CD14-positive monocyte (primary cell): ENCODE measurements at regions not wholly inside any gene's neighbourhood (a gene's known extent, or its start where the extent isn't known, plus 50 kb on each side); places are given as distances from the start of the nearest gene placed in this dataset.

Source experiments
- DNase-seq, 3 donors: peaks; one replicate each; pipeline ENCODE4 v3.0.0-alpha.2; 2011 to 2022
- H2AFZ ChIP-seq: 2 replicates; pipeline ENCODE4 v1.6.0; 2012; ENCODE audit warnings: mild to moderate bottlenecking, low read depth, low read length, inconsistent platforms; ENCODE audit not compliant: insufficient read depth, poor library complexity, severe bottlenecking
- H3K27ac ChIP-seq, 2 donors: 1 replicate in 1 of 2; 2 replicates in 1 of 2; pipeline ENCODE4 v1.5.1; 2012 to 2013; ENCODE audit warnings: low read length in 2 of 2, control low read depth in 1 of 2, inconsistent platforms in 1 of 2, low read depth in 1 of 2, mild to moderate bottlenecking in 1 of 2
- H3K27me3 ChIP-seq, 2 donors: one replicate each; pipeline versions ENCODE4 v1.6.0 to v1.6.1; 2011 to 2013; ENCODE audit warnings: low read length in 2 of 2; ENCODE audit not compliant: control insufficient read depth in 2 of 2, insufficient read depth in 2 of 2
- H3K36me3 ChIP-seq, 2 donors: replicated peaks in 1 of 2; 1 replicate in 1 of 2; 2 replicates in 1 of 2; pipeline versions ENCODE4 v1.5.1 to v1.6.1; 2012 to 2013; ENCODE audit warnings: low read length in 2 of 2, control low read depth in 1 of 2, inconsistent platforms in 1 of 2, mild to moderate bottlenecking in 1 of 2; ENCODE audit not compliant: insufficient read depth in 2 of 2, control insufficient read depth in 1 of 2
- H3K4me1 ChIP-seq, 2 donors: 1 replicate in 1 of 2; 2 replicates in 1 of 2; pipeline versions ENCODE4 v1.5.1 to v1.6.1; 2012 to 2013; ENCODE audit warnings: low read length in 2 of 2, control low read depth in 1 of 2, inconsistent platforms in 1 of 2, mild to moderate bottlenecking in 1 of 2, moderate library complexity in 1 of 2; ENCODE audit not compliant: insufficient read depth in 2 of 2, control insufficient read depth in 1 of 2
- H3K4me2 ChIP-seq: replicated peaks from 2 replicates; pipeline ENCODE3; 2012; ENCODE audit warnings: low read length, moderate library complexity, mild to moderate bottlenecking; ENCODE audit not compliant: poor library complexity, severe bottlenecking; ENCODE audit errors: extremely low read depth
- H3K4me3 ChIP-seq, 3 experiments: fragments of 200-600 bp in 1 of 3; sonication (generic) in 1 of 3; replicated peaks in 1 of 3; 1 replicate in 2 of 3; 2 replicates in 1 of 3; pipeline ENCODE4 v1.5.1; 2011 to 2013; ENCODE audit warnings: low read length in 3 of 3, mild to moderate bottlenecking in 3 of 3, control low read depth in 2 of 3, low read depth in 2 of 3, inconsistent platforms in 1 of 3, moderate library complexity in 1 of 3
- H3K79me2 ChIP-seq: 2 replicates; pipeline ENCODE4 v1.6.0; 2012; ENCODE audit warnings: mild to moderate bottlenecking, control low read depth, inconsistent platforms, low read length, moderate library complexity; ENCODE audit not compliant: insufficient read depth
- H3K9ac ChIP-seq: 2 replicates; pipeline ENCODE4 v1.6.0; 2017; ENCODE audit warnings: low read length, mild to moderate bottlenecking; ENCODE audit not compliant: insufficient read depth, poor library complexity, severe bottlenecking
- H3K9me3 ChIP-seq, 2 donors: replicated peaks in 1 of 2; 1 replicate in 1 of 2; 2 replicates in 1 of 2; pipeline versions ENCODE4 v1.5.1 to v1.6.1; 2012 to 2013; ENCODE audit warnings: low read length in 2 of 2, control low read depth in 1 of 2; ENCODE audit not compliant: control insufficient read depth in 1 of 2, insufficient read depth in 1 of 2
- H4K20me1 ChIP-seq: 2 replicates; pipeline ENCODE4 v1.6.0; 2012; ENCODE audit warnings: mild to moderate bottlenecking, low read length, control low read depth, moderate library complexity; ENCODE audit not compliant: insufficient read depth
- H3K27ac Mint-ChIP-seq, 7 donors: one replicate each; pipeline ENCODE4 v1.8.0; 2020; ENCODE audit warnings: mild to moderate bottlenecking in 7 of 7, mixed read lengths in 7 of 7, moderate library complexity in 6 of 7, inconsistent platforms in 2 of 7
- H3K27me3 Mint-ChIP-seq, 3 donors: one replicate each; pipeline ENCODE4 v1.8.0; 2021 to 2022; ENCODE audit warnings: low read depth in 3 of 3, mild to moderate bottlenecking in 3 of 3, mixed read lengths in 3 of 3, moderate library complexity in 3 of 3, inconsistent platforms in 1 of 3
- H3K36me3 Mint-ChIP-seq, 2 donors: one replicate each; pipeline ENCODE4 v1.8.0; 2020; ENCODE audit warnings: mixed read lengths in 2 of 2, inconsistent platforms in 1 of 2, mild to moderate bottlenecking in 1 of 2
- H3K4me1 Mint-ChIP-seq: one replicate; pipeline ENCODE4 v1.8.0; 2020; ENCODE audit warnings: mild to moderate bottlenecking, mixed read lengths
- H3K4me3 Mint-ChIP-seq, 2 donors: one replicate each; pipeline ENCODE4 v1.8.0; 2020; ENCODE audit warnings: mild to moderate bottlenecking in 2 of 2, mixed read lengths in 2 of 2, moderate library complexity in 1 of 2
- H3K9me3 Mint-ChIP-seq, 7 donors: one replicate each; pipeline ENCODE4 v1.8.0; 2020 to 2022; ENCODE audit warnings: mixed read lengths in 7 of 7, mild to moderate bottlenecking in 6 of 7, moderate library complexity in 6 of 7, inconsistent platforms in 2 of 7
- whole genome bisulfite sequencing: methylation state at CpG from one replicate; pipeline ENCODE4 v1.1.5; 2013; ENCODE audit warnings: missing lambda C conversion rate; ENCODE audit not compliant: insufficient coverage; 5-methylcytosine and 5-hydroxymethylcytosine counted together
- intact Hi-C, 2 donors: fragments of 100-400 bp; cut with micrococcal nuclease; formaldehyde crosslinking; loops; one replicate each; pipeline versions ENCODE4 v1.15.0 to v1.15.1; 2023
- TF ChIP-seq, protein P1 (sequence below): fragments of 200-600 bp; IDR thresholded peaks from one replicate; pipeline ENCODE4 v1.8.0; 2022; ENCODE audit warnings: antibody characterized with exemption, mild to moderate bottlenecking

DNA sequence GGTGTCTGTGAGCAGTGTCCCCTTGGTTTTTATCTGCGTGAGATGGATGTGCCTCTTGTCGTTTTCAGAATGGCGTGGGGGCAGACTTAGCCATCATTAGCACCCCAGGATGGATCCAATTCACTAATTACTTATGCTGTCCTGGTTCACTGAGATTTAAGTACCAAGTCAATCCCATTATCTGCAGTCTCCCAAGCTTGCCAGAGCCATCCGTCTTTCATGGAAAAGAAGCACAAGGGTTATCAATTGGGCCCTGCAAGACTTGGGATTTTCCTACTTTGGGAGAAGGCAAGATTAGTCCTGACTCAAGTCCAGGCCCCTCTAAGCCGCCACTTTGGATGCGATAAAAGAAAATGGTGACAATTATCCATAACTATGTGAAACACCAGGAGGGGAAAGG is 404.0 kb downstream of the TMEM182 start:
- H2AFZ ChIP-seq: no peak overlapping the region
- no peaks in the 10 kb centered on the region for H3K9me3 ChIP-seq
- Mint-ChIP-seq H3K27me3 (peaks cover 0 to 3% (median 0%) of the 10 kb centered on the region in 3 donors), H3K27ac (no peak overlapping the region), H3K36me3 (no peaks in the 10 kb centered on the region), H3K4me3 (no peak overlapping the region), H3K9me3 (no peaks in the 10 kb centered on the region), H3K4me1 (no peaks in the 10 kb centered on the region)
- no peaks in the 10 kb centered on the region for H3K27me3 ChIP-seq
- no peak overlapping the region for H3K27ac ChIP-seq
- H3K9ac ChIP-seq: no peak overlapping the region
- H4K20me1 ChIP-seq: no peaks in the 10 kb centered on the region
- H3K4me3 ChIP-seq: no peak overlapping the region
- no peaks in the 10 kb centered on the region for H3K36me3 ChIP-seq
- intact Hi-C loops: loop anchor here in 1 of 2 donors (10.0 kb wide), 1 partner anchor 1709 kb away; no protein-coding TSS in a partner anchor
- H3K79me2 ChIP-seq: no peaks in the 10 kb centered on the region
- H3K4me1 ChIP-seq: no peaks in the 10 kb centered on the region
- TF ChIP-seq, protein P1, sequence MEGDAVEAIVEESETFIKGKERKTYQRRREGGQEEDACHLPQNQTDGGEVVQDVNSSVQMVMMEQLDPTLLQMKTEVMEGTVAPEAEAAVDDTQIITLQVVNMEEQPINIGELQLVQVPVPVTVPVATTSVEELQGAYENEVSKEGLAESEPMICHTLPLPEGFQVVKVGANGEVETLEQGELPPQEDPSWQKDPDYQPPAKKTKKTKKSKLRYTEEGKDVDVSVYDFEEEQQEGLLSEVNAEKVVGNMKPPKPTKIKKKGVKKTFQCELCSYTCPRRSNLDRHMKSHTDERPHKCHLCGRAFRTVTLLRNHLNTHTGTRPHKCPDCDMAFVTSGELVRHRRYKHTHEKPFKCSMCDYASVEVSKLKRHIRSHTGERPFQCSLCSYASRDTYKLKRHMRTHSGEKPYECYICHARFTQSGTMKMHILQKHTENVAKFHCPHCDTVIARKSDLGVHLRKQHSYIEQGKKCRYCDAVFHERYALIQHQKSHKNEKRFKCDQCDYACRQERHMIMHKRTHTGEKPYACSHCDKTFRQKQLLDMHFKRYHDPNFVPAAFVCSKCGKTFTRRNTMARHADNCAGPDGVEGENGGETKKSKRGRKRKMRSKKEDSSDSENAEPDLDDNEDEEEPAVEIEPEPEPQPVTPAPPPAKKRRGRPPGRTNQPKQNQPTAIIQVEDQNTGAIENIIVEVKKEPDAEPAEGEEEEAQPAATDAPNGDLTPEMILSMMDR: no peak
- H3K4me2 ChIP-seq: no peak overlapping the region
- DNase-seq: no peak
- WGBS: 88% methylated on average over 1 of the region's 6 CpGs

DNA sequence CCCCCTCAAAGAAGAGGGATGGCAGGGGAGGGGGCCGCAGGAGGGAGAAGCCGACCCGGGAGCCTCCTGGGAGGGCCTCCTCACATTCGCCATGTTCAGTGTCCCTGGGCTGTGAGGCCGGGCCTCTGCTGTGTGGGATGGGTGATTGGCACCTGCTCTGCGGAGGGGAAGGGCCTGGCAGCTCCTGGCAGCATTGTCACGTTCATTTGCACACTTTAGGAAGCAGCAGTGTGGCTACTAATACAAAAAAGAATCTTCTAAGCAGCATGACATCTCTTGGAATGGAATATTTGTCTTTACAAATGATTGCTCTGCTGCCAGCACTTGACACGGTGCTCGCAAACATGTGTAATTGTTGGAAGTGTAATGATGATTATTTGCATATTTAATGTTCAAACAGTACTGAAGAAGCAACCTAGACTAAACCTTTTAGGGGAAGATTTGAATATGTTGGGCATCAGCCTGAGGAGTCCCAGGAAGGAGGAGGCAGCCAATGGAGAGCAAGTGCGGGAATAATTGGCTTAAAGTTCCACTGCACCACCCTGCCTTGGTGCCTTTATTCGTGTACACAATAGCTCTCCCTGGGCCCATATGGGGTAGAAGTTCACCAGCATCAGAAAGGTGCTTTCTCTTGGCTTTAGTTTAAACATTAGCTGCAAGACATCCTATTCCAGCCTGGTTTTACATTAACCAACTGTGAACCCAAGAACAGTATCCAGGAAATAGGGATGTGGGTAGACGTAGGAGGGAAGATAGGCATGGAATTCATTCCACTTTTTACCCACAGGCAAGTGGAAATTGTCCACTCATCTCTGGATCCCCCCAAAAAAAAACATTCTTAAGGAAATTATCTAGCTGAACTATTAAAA is 404.9 kb downstream of the TMEM182 start:
- 97% methylated on average over 7 of the region's 12 CpGs for WGBS
- peaks cover 0 to 3% (median 0%) of the 10 kb centered on the region in 3 donors for H3K27me3 Mint-ChIP-seq
- TF ChIP-seq, protein P1: no peak

More for the DNA sequence above, 404.9 kb downstream of the TMEM182 start:
- Histone ChIP-seq H3K27me3 (no peaks in the 10 kb centered on the region), H4K20me1 (no peaks in the 10 kb centered on the region), H3K36me3 (no peaks in the 10 kb centered on the region), H3K9me3 (no peaks in the 10 kb centered on the region), H3K4me3 (no peak overlapping the region), H3K9ac (no peak overlapping the region), H3K4me1 (no peaks in the 10 kb centered on the region), H2AFZ (no peak overlapping the region), H3K4me2 (no peak overlapping the region), H3K79me2 (no peaks in the 10 kb centered on the region), H3K27ac (no peak overlapping the region)
- no peak for DNase-seq
- Mint-ChIP-seq H3K27ac (no peak overlapping the region), H3K4me1 (no peaks in the 10 kb centered on the region), H3K4me3 (no peak overlapping the region), H3K9me3 (peaks cover 0 to 2% (median 0%) of the 10 kb centered on the region in 7 donors), H3K36me3 (no peaks in the 10 kb centered on the region)
- intact Hi-C loops: loop anchor here in 1 of 2 donors (10.0 kb wide), 1 partner anchor 1708 kb away; no protein-coding TSS in a partner anchor
